GM12872 (cell line): ENCODE measurements at regions not wholly inside any gene's neighbourhood (a gene's known extent, or its start where the extent isn't known, plus 50 kb on each side); places are given as distances from the start of the nearest gene placed in this dataset.

Experiments
- TF ChIP-seq, protein P1 (sequence below): IDR thresholded peaks from 3 replicates; pipeline ENCODE4 v1.5.1; 2011; ENCODE audit warnings: low read depth, mild to moderate bottlenecking, low read length, moderate library complexity; ENCODE audit not compliant: insufficient read depth

DNA sequence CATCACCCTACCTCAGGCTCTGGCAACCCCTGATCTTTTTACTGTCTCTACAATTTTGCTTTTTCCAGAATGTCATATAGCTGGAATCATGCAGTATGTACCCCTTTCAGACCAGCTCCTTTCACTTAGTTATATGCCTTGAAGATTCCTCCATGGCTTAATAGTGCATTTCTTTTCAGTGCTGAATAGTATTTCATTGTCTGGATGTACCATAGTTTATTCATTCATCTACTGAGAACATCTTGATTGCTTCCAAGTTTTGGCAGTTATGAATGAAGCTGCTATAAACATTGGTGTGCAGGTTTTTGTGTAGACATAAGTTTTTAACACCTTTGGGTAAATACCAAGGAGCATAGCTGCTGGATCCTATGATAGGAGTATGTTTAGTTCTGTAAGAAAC, 50.8 kb upstream of the ANP32A start:
- TF ChIP-seq, protein P1, sequence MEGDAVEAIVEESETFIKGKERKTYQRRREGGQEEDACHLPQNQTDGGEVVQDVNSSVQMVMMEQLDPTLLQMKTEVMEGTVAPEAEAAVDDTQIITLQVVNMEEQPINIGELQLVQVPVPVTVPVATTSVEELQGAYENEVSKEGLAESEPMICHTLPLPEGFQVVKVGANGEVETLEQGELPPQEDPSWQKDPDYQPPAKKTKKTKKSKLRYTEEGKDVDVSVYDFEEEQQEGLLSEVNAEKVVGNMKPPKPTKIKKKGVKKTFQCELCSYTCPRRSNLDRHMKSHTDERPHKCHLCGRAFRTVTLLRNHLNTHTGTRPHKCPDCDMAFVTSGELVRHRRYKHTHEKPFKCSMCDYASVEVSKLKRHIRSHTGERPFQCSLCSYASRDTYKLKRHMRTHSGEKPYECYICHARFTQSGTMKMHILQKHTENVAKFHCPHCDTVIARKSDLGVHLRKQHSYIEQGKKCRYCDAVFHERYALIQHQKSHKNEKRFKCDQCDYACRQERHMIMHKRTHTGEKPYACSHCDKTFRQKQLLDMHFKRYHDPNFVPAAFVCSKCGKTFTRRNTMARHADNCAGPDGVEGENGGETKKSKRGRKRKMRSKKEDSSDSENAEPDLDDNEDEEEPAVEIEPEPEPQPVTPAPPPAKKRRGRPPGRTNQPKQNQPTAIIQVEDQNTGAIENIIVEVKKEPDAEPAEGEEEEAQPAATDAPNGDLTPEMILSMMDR = no peak

DNA sequence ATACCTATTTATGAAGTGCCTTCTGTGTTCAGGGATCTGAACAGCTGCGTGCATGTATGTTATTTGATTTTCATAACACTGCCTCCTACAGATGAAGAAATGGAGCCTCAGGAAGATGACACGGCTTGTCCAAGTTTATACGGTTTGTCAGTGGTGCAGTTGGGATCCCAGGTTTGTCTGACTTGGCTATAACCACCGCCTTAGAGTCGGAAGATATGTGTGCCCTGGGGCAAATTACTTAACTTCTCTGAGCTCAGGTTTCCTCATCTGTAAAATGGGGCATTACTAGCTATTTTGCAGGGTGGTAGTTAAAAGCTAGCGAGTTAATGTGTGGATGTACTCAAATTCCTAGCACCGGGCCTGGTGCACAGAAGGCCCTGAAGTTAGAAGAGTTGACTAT, 54.1 kb upstream of the ANP32A start:
- TF ChIP-seq, protein P1 = no peak

DNA sequence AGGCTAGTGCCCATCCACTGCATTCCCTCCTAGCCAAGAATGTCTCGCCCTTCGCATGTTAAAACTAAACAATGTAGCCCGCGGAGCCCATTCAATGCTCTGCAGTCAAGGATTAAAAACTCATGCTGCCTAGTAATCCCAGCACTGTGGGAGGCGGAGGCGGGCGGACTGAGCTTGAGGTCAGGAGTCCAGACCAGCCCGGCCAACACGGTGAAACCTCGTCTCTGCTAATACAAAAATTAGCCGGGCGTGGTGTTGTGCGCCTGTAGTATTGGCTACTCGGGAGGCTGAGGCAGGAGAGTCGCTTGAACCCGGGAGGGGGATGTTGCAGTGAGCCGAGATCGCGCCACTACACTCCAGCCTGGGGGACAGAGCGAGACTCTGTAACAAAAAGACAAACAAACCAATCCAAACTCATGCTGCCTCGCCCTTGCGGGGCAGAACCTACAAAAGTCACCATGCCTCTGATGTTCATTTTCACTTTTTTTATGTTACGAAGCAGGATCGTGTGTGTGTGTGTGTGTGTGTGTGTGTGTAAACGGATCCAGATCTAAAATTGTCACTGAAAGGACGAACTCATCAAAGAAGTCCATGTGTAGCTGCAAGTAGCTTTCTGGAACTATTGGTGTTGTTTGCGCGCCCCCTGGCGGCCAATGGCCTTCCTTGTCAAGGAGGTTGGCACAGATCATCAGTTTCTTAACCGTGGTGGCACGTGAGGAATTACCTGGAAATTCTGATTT, 54.8 kb upstream of the SPESP1 start:
- TF ChIP-seq, protein P1 = peak; percentile 86

DNA sequence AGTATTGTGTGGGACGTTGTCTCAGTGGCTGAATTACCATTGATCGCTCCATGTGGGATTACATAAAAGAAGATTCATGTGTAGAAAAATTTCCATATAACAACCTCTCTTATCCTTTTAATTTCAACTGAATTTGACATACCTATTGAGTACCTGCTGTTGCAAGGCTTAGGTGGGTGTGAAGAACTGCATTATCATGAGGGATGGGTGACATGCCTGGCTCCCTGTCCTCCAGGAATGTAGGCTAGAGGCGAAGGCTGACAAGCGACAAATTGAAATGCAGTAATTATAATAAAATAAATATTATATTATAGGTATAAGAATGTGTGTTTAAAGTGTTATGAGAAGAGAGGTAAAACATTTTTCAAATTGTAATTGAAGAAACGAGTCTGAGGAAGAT, 52.7 kb upstream of the SPESP1 start:
- TF ChIP-seq, protein P1 = no peak

DNA sequence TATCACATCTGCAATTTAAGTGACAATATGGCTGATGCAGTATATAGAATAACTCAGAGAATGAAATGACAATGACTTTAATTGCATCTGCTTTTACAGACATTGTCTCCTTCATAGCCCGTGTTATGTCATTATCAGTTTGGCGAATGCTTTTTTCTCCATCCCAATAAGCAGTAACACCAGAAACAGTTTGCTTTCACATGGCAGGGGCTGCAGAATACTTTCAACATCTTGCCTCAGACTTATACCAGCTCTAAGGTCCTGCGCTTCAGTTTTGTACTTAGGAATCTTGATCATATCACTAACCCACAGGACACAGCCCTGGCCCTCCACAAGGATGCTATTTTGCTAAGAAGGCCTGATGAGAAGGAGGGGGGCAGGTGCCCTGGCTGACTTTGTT, 49.9 kb upstream of the SPESP1 start:
- TF ChIP-seq, protein P1 = no peak
